Colonic mucosa (tissue), 4 donors: ENCODE measurements at regions not wholly inside any gene's neighbourhood (a gene's known extent, or its start where the extent isn't known, plus 50 kb on each side); places are given as distances from the start of the nearest gene placed in this dataset.

Source experiments
- DNase-seq: peaks from one replicate; pipeline ENCODE4 v3.0.0-alpha.2; 2020
- H3K27ac ChIP-seq: fragments of 200-600 bp; one replicate; pipeline ENCODE4 v1.8.0; 2021
- H3K27me3 ChIP-seq: fragments of 200-600 bp; one replicate; pipeline ENCODE4 v1.8.0; 2021
- H3K36me3 ChIP-seq: fragments of 200-600 bp; one replicate; pipeline ENCODE4 v1.8.0; 2021
- H3K4me1 ChIP-seq: fragments of 200-600 bp; one replicate; pipeline ENCODE4 v1.8.0; 2021; ENCODE audit warnings: mild to moderate bottlenecking
- H3K4me3 ChIP-seq: fragments of 200-600 bp; one replicate; pipeline ENCODE4 v1.8.0; 2021
- H3K9ac ChIP-seq, 2 donors: one replicate each; pipeline ENCODE4 v1.7.0; 2013; ENCODE audit warnings: control low read depth in 2 of 2, low read depth in 2 of 2, low read length in 2 of 2
- H3K9me3 ChIP-seq: fragments of 200-600 bp; one replicate; pipeline ENCODE4 v1.8.0; 2021
- CTCF ChIP-seq: fragments of 200-600 bp; IDR thresholded peaks from one replicate; pipeline ENCODE4 v1.8.0; 2022; ENCODE audit warnings: antibody characterized with exemption, mild to moderate bottlenecking
- intact Hi-C: fragments of 100-400 bp; cut with DNase I; formaldehyde crosslinking; loops from one replicate; pipeline ENCODE4 v1.14.1; 2022
- donor health status: healthy.
- donor health status: DM: no; HTN: no; CAD: no.
- donor health status: DM: no; HTN: no; CAD: no.

DNA sequence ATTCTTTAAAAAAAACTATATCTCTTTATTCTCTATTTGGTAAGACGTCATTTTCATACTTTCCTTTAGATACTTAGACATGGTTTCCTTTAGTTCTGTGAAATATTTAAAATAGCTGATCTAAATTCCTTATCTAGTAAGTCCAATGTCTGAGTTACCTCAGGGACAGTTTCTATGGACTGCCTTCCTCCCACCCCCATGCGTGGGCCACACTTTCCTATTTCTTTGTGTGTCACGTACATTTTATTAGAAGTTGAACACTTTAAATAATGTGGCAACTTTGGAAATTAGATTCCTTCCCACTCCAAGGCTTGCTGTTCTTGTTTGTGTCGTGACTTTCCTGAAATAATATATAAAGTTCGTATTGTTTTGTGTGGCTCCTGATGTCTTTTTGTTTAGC lies 260.7 kb downstream of the EDEM1 start:
- intact Hi-C loops, result no loop called here
- no peak for TF ChIP-seq CTCF
- no peak for DNase-seq
- H3K9me3 ChIP-seq, result no peaks in the 10 kb centered on the region
- no peaks in the 10 kb centered on the region for H3K4me1 ChIP-seq
- no peak overlapping the region for H3K9ac ChIP-seq
- no peak overlapping the region for H3K27ac ChIP-seq
- no peaks in the 10 kb centered on the region for H3K36me3 ChIP-seq
- no peak overlapping the region for H3K4me3 ChIP-seq
- H3K27me3 ChIP-seq, result no peaks in the 10 kb centered on the region

- no peaks in the 10 kb centered on the region for H3K4me1 ChIP-seq
- no peak for DNase-seq
- no peaks in the 10 kb centered on the region for H3K36me3 ChIP-seq
- no peak overlapping the region for H3K9ac ChIP-seq
- intact Hi-C loops, result no loop called here
- H3K27ac ChIP-seq, result no peak overlapping the region
- no peak for TF ChIP-seq CTCF
- no peaks in the 10 kb centered on the region for H3K27me3 ChIP-seq
- H3K9me3 ChIP-seq, result no peaks in the 10 kb centered on the region
- H3K4me3 ChIP-seq, result no peak overlapping the region
Measured at GRCh38 chr3:5448816-5449215, 261.3 kb downstream of the EDEM1 start.

GRCh38 chr3:5456199-5456598 lies 268.7 kb downstream of the EDEM1 start:
- Histone ChIP-seq H3K27ac (no peak overlapping the region), H3K9ac (no peak overlapping the region), H3K4me3 (no peak overlapping the region), H3K4me1 (no peaks in the 10 kb centered on the region), H3K27me3 (no peaks in the 10 kb centered on the region), H3K36me3 (no peaks in the 10 kb centered on the region), H3K9me3 (no peaks in the 10 kb centered on the region)
- DNase-seq, result no peak
- intact Hi-C loops, result no loop called here
- no peak for TF ChIP-seq CTCF

DNA sequence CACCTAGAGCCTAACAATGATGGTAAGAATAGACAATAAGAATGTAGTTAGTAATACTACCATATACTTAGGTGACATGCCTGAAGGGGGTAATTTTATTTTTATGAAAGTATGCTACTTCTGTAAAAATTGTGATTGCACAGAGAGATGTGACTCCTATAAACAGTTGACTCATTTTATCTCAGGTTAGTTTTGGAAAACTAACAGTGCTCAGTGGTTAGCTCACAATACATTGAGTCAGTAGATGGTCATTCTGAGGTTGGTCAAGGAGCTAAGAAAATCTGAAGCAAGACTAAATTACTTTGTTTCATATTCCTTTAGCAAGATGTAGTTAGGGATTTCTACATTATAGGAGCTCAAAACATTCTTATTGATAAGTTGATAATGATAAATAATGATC lies 271.0 kb downstream of the EDEM1 start:
- no peaks in the 10 kb centered on the region for H3K4me1 ChIP-seq
- no peak for DNase-seq
- no peak for TF ChIP-seq CTCF
- no peaks in the 10 kb centered on the region for H3K36me3 ChIP-seq
- H3K4me3 ChIP-seq, result no peak overlapping the region
- no peak overlapping the region for H3K9ac ChIP-seq
- H3K27me3 ChIP-seq, result no peaks in the 10 kb centered on the region
- no peaks in the 10 kb centered on the region for H3K9me3 ChIP-seq
- intact Hi-C loops, result no loop called here
- H3K27ac ChIP-seq, result no peak overlapping the region

DNA sequence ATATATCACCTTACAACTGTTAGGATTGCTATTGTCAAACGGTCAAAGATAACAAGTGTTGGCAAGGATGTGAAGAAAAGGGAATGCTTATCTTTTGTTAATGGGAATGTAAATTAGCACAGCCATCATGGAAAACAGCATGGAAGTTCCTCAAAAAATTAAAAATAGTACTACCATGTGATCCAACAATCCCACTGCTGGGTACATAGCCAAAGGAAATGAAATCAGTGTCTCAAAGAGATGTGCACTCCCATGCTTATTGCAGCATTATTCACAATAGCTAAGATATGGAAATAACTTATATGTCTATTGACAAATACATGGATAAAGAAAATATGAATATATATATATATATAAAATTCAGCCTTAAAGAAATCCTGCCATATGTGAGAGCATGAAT lies 274.6 kb downstream of the EDEM1 start:
- Histone ChIP-seq H3K27ac (no peak overlapping the region), H3K9me3 (no peaks in the 10 kb centered on the region), H3K4me1 (no peaks in the 10 kb centered on the region), H3K9ac (no peak overlapping the region), H3K27me3 (no peaks in the 10 kb centered on the region), H3K36me3 (no peaks in the 10 kb centered on the region), H3K4me3 (no peak overlapping the region)
- TF ChIP-seq CTCF, result no peak
- intact Hi-C loops, result no loop called here
- no peak for DNase-seq

- H3K36me3 ChIP-seq, result no peaks in the 10 kb centered on the region
- no peak overlapping the region for H3K4me3 ChIP-seq
- TF ChIP-seq CTCF, result no peak
- no peaks in the 10 kb centered on the region for H3K27me3 ChIP-seq
- no peak overlapping the region for H3K9ac ChIP-seq
- H3K4me1 ChIP-seq, result no peaks in the 10 kb centered on the region
- H3K9me3 ChIP-seq, result no peaks in the 10 kb centered on the region
- DNase-seq, result no peak
- H3K27ac ChIP-seq, result no peak overlapping the region
- intact Hi-C loops, result no loop called here
Measured at GRCh38 chr3:5463991-5464390, 276.5 kb downstream of the EDEM1 start.
